ENCODE measurements at regions not wholly inside any gene's neighbourhood (a gene's known extent, or its start where the extent isn't known, plus 50 kb on each side); places are given as distances from the start of the nearest gene placed in this dataset.

DNA sequence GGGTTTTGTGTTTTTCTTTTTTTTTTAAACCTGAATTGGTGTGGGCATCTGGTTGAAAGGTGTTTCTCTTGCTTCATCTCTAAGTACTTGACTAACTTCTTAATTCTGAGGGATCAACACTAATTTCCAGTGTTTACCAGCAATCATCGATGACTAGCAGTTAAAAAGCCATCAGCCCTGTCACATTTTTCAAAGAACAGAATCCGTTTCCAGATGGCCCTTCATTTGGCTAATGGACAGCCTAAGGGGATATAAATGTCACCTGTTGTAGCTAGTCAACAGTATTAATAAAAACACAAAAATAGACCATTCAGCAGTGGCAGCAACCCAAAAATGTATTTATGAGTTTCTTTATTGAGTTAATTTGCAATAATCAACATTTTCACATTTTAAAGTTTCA, 1076.5 kb downstream of the MAT2B start:
- RAD21 ChIA-PET (ENCODE audit: unreplicated experiment), result no interaction called here
- Histone ChIP-seq H3K4me2 (ENCODE audit: control insufficient read depth, insufficient read depth) (no peak overlapping the region), H3K79me2 (ENCODE audit: control insufficient read depth, insufficient read depth, low read length) (no peaks in the 10 kb centered on the region), H3K4me1 (ENCODE audit: control insufficient read depth, insufficient read depth, low read length) (no peaks in the 10 kb centered on the region), H3K4me3 (no peak overlapping the region), H3K9ac (ENCODE audit: control insufficient read depth, insufficient read depth, low read length) (no peak overlapping the region), H4K20me1 (ENCODE audit: control insufficient read depth, insufficient read depth) (no peaks in the 10 kb centered on the region), H3K36me3 (ENCODE audit: control insufficient read depth in 2 of 2, insufficient read depth in 2 of 2, low read length in 1 of 2) (no peaks in the 10 kb centered on the region), H3K27ac (ENCODE audit: control insufficient read depth, insufficient read depth) (no peak overlapping the region), H3K9me3 (replicated peaks; ENCODE audit: control insufficient read depth, insufficient read depth, low read length) (no peaks in the 10 kb centered on the region), H2AFZ (ENCODE audit: control insufficient read depth, low read depth, low read length) (no peak overlapping the region), H3K27me3 (replicated peaks in 1 of 2; ENCODE audit: control insufficient read depth in 2 of 2, insufficient read depth in 2 of 2, low read length in 1 of 2) (no peaks in the 10 kb centered on the region)
- ATAC-seq (no peak), FAIRE-seq (no peak), DNase-seq (ENCODE audit: low read depth, low spot score) (no peak)
- SMC1A ChIA-PET (ENCODE audit: uncharacterized antibody, unreplicated experiment), result interaction anchor here (0.6 to 1.7 kb wide), 3 partner anchors 11 to 66 kb away, joined by 3 to 5 read pairs (median 4); no protein-coding TSS in a partner anchor
- no TSS peak for BruUV-seq (replicated peaks)
- WGBS (ENCODE audit: insufficient coverage, insufficient replicate concordance, low lambda C conversion rate, missing lambda C conversion rate), result 0% methylated on average over 2 of the region's 2 CpGs
- in situ Hi-C loops (cut with MboI) (no loop called here), intact Hi-C loops (cut with micrococcal nuclease; ENCODE audit: unreplicated experiment) (no loop called here)
- POLR2A ChIA-PET, result no interaction called here
- TF ChIP-seq RELA (IDR thresholded peaks at IDR 0.05; ENCODE audit: borderline replicate concordance, partially characterized antibody), result no peak
- TF ChIP-seq, protein P1, sequence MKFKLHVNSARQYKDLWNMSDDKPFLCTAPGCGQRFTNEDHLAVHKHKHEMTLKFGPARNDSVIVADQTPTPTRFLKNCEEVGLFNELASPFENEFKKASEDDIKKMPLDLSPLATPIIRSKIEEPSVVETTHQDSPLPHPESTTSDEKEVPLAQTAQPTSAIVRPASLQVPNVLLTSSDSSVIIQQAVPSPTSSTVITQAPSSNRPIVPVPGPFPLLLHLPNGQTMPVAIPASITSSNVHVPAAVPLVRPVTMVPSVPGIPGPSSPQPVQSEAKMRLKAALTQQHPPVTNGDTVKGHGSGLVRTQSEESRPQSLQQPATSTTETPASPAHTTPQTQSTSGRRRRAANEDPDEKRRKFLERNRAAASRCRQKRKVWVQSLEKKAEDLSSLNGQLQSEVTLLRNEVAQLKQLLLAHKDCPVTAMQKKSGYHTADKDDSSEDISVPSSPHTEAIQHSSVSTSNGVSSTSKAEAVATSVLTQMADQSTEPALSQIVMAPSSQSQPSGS (IDR thresholded peaks at IDR 0.05; ENCODE audit: low read length), result no peak
- TF ChIP-seq ZNF384 (IDR thresholded peaks at IDR 0.05; ENCODE audit: borderline replicate concordance, low read depth, low read length), result no peak
- TF ChIP-seq, protein P2, sequence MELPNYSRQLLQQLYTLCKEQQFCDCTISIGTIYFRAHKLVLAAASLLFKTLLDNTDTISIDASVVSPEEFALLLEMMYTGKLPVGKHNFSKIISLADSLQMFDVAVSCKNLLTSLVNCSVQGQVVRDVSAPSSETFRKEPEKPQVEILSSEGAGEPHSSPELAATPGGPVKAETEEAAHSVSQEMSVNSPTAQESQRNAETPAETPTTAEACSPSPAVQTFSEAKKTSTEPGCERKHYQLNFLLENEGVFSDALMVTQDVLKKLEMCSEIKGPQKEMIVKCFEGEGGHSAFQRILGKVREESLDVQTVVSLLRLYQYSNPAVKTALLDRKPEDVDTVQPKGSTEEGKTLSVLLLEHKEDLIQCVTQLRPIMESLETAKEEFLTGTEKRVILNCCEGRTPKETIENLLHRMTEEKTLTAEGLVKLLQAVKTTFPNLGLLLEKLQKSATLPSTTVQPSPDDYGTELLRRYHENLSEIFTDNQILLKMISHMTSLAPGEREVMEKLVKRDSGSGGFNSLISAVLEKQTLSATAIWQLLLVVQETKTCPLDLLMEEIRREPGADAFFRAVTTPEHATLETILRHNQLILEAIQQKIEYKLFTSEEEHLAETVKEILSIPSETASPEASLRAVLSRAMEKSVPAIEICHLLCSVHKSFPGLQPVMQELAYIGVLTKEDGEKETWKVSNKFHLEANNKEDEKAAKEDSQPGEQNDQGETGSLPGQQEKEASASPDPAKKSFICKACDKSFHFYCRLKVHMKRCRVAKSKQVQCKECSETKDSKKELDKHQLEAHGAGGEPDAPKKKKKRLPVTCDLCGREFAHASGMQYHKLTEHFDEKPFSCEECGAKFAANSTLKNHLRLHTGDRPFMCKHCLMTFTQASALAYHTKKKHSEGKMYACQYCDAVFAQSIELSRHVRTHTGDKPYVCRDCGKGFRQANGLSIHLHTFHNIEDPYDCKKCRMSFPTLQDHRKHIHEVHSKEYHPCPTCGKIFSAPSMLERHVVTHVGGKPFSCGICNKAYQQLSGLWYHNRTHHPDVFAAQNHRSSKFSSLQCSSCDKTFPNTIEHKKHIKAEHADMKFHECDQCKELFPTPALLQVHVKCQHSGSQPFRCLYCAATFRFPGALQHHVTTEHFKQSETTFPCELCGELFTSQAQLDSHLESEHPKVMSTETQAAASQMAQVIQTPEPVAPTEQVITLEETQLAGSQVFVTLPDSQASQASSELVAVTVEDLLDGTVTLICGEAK (IDR thresholded peaks at IDR 0.05; ENCODE audit: borderline replicate concordance), result no peak
- TF ChIP-seq GABPA (IDR thresholded peaks at IDR 0.05; ENCODE audit: low read depth), result no peak
- TF ChIP-seq CBX5 (IDR thresholded peaks at IDR 0.05; ENCODE audit: low read depth), result no peak
- no peak for TF ChIP-seq NR2C1 (IDR thresholded peaks at IDR 0.05)
- no peak for TF ChIP-seq CBX3 (IDR thresholded peaks at IDR 0.05; ENCODE audit: borderline replicate concordance, low read depth)
- no peak for TF ChIP-seq MTA3 (IDR thresholded peaks at IDR 0.05; ENCODE audit: borderline replicate concordance, low read length)
- no peak for TF ChIP-seq NR2C2 (IDR thresholded peaks at IDR 0.05; ENCODE audit: borderline replicate concordance, control insufficient read depth, insufficient read length, low read depth)
- TF ChIP-seq, protein P3, sequence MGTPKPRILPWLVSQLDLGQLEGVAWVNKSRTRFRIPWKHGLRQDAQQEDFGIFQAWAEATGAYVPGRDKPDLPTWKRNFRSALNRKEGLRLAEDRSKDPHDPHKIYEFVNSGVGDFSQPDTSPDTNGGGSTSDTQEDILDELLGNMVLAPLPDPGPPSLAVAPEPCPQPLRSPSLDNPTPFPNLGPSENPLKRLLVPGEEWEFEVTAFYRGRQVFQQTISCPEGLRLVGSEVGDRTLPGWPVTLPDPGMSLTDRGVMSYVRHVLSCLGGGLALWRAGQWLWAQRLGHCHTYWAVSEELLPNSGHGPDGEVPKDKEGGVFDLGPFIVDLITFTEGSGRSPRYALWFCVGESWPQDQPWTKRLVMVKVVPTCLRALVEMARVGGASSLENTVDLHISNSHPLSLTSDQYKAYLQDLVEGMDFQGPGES (IDR thresholded peaks at IDR 0.05), result no peak
- CTCF ChIA-PET, result interaction anchor here (0.6 kb wide), 1 partner anchor 49 kb away, joined by 6 read pairs; no protein-coding TSS in a partner anchor

Data from GM12878 (cell line).